GM10266 (cell line): ENCODE measurements at regions not wholly inside any gene's neighbourhood (a gene's known extent, or its start where the extent isn't known, plus 50 kb on each side); places are given as distances from the start of the nearest gene placed in this dataset.

ENCODE experiments used
- DNase-seq: peaks from one replicate; pipeline ENCODE4 v3.0.0; 2012; ENCODE audit errors: extremely low spot score
- TF ChIP-seq, protein P1 (sequence below): IDR thresholded peaks from 2 replicates; pipeline ENCODE4 v1.5.1; 2012; ENCODE audit warnings: mild to moderate bottlenecking, low read depth; ENCODE audit not compliant: control insufficient read depth, insufficient read depth; ENCODE audit errors: missing control alignments

DNA sequence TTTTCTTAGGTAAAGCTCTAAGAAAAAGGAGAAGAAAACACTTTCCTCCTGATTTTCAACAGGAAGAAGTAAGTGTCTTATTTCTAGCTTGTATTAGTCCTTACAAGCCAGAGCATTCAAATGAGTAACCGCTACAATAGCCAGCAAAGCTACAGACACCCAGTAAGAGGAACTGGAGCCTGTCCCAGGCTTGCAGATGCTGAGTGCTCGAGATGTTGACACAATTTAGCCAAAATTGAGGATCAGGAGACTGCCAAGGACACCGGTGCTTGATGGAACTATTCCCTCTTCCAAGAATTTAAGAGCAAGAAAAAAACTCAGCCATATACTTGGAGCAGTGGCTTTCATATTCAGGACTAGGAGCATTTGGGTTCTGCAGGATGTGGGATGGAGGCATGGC lies 149.3 kb upstream of the DPP6 start:
- TF ChIP-seq, protein P1, sequence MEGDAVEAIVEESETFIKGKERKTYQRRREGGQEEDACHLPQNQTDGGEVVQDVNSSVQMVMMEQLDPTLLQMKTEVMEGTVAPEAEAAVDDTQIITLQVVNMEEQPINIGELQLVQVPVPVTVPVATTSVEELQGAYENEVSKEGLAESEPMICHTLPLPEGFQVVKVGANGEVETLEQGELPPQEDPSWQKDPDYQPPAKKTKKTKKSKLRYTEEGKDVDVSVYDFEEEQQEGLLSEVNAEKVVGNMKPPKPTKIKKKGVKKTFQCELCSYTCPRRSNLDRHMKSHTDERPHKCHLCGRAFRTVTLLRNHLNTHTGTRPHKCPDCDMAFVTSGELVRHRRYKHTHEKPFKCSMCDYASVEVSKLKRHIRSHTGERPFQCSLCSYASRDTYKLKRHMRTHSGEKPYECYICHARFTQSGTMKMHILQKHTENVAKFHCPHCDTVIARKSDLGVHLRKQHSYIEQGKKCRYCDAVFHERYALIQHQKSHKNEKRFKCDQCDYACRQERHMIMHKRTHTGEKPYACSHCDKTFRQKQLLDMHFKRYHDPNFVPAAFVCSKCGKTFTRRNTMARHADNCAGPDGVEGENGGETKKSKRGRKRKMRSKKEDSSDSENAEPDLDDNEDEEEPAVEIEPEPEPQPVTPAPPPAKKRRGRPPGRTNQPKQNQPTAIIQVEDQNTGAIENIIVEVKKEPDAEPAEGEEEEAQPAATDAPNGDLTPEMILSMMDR: no peak
- no peak for DNase-seq

DNA sequence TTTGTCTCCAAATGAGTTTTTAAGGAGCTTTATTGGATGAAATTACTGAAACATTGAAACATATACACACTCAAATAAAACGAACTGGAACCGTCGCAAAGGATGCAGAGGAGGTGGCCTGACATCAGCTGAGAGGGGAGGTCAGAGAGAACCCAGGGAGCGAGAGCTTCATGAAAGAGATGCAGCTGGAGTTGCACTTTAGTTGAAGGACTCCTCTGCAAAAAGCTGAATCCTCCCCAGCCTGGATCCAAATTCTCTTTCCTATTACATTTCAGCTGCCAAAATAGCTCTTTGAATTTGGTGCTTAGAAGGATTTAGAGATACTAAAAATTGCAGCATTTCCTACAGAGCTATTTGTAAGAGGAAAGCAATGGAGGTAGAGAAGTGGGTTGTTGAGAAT lies 140.0 kb upstream of the DPP6 start:
- DNase-seq: no peak
- TF ChIP-seq, protein P1: no peak

DNA sequence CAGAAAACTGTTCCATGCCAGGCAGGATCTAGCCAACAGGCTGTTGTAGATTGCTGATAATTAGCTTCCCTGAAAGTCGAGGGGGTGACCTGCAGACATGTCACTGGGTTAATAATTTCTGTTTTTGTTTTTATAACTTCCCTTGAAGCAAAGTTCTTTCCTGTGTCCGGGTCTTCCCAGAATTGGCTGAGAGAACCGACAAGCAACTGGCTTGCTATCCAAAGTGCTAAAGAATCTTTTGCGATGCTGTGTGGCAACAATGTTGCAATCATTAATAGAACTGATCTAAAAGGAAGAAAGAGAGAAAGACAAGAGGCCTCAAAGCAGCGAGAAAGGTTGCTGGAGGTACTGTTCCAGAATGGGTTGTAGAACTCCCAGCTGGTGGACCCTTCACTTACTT lies 132.1 kb upstream of the DPP6 start:
- no peak for DNase-seq
- TF ChIP-seq, protein P1: no peak

DNA sequence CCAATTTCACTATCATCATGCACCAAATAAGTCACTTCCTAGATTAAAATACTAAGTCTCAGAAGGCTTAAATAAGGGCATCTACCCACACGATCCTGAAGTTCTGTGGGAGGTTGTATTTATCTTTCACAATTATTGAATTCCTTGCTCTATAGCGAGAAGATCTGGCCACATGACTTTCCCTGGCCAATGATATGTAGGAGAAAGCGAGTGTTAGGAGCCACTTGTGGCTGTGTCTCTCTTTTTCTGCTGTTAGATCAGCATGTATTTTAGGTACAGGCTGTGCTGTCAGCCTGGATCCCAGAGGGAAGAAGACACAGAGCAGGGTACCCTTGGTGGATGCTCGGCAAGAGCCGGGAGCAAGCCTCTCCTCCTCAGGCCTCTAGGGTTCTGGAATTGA lies 131.3 kb upstream of the DPP6 start:
- no peak for DNase-seq
- TF ChIP-seq, protein P1: no peak

DNA sequence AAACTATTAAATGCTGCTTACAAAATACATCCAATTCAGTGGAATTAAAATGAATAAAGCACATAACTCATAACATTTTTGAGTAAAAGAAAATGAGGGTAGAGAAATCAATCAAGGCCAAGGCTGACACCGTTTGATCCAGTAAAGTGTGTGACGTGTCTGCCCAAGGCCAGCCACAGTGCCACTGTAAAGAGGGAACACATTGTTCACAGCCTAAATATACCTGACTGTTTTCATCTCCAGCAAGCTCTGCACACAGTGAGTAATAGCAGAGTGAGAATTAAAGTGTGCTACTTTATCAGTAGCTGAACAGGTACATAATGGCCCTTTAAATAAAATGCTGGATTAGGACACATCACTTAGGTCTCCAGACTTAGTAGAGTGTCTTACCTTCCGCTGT lies 130.8 kb upstream of the DPP6 start:
- DNase-seq: no peak
- TF ChIP-seq, protein P1: no peak

DNA sequence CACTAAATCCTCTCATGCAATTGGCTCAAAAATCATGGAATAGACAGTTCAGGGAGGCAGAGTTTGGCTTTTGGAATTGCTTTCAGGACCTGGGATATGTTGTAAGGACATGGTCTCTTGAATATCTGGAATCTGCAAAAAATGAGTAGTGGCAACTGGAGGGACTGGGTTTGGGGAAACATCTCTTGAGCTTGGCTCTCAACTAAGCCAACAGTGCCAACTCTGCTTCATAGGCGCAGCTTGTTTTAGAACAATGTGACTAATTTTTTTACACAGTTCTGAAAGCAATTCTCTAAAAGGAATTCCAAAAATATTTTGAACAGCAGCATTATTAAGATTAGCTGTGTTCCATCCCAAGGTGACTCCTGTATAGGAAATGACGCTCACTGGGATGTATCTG lies 121.5 kb upstream of the DPP6 start:
- TF ChIP-seq, protein P1: no peak
- no peak for DNase-seq

DNA sequence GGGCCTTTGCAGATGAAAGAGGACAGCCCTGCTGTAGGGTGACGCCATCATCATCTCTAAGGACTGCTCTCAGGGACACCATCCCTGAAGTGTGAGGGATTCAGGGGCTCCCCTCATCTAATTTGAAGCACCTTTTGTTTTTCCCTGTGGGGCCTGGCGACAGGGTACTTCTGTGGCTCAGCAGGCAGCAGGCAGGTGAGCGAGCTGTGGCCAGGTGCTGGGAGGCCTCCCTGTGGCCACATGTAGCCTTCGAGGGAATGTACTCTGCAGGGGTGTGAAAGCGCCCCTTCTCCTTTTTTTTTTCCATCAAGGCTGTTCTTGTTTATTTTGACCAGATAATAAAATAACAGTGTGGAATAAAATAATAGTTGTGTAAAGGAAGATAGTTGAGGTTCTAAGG lies 118.2 kb upstream of the DPP6 start:
- no peak for DNase-seq
- TF ChIP-seq, protein P1: no peak
